SJSA1 (cell line): ENCODE measurements at regions not wholly inside any gene's neighbourhood (a gene's known extent, or its start where the extent isn't known, plus 50 kb on each side); places are given as distances from the start of the nearest gene placed in this dataset.
"Not testable (repeated sequence)": the region's sequence is repeated elsewhere in the genome, so short reads cannot be mapped to it uniquely, and the experiment has no call there.

Experiments
- DNase-seq, 2 experiments: peaks; one replicate each; pipeline ENCODE4 v3.0.0-alpha.2; 2015 to 2020; ENCODE audit warnings: low spot score in 2 of 2, low read depth in 1 of 2
- H3K27ac ChIP-seq: fragments of 250-450 bp; sonication (Bioruptor Pico); 2 replicates; pipeline ENCODE4 v1.5.1; 2020; ENCODE audit warnings: mild to moderate bottlenecking, moderate library complexity
- H3K27me3 ChIP-seq: fragments of 250-450 bp; sonication (Bioruptor Pico); replicated peaks from 2 replicates; pipeline ENCODE4 v1.5.1; 2020; ENCODE audit warnings: mild to moderate bottlenecking, moderate library complexity
- H3K36me3 ChIP-seq: fragments of 250-450 bp; sonication (Bioruptor Pico); 2 replicates; pipeline ENCODE4 v1.5.1; 2020; ENCODE audit warnings: mild to moderate bottlenecking
- H3K4me1 ChIP-seq: fragments of 250-450 bp; sonication (Bioruptor Pico); replicated peaks from 2 replicates; pipeline ENCODE4 v1.6.1; 2021; ENCODE audit warnings: mild to moderate bottlenecking
- H3K4me3 ChIP-seq: fragments of 250-450 bp; sonication (Bioruptor Pico); 2 replicates; pipeline ENCODE4 v1.5.1; 2020; ENCODE audit warnings: mild to moderate bottlenecking
- H3K9me3 ChIP-seq: fragments of 250-450 bp; sonication (Bioruptor Pico); replicated peaks from 2 replicates; pipeline ENCODE4 v1.5.1; 2020; ENCODE audit warnings: mild to moderate bottlenecking

DNA sequence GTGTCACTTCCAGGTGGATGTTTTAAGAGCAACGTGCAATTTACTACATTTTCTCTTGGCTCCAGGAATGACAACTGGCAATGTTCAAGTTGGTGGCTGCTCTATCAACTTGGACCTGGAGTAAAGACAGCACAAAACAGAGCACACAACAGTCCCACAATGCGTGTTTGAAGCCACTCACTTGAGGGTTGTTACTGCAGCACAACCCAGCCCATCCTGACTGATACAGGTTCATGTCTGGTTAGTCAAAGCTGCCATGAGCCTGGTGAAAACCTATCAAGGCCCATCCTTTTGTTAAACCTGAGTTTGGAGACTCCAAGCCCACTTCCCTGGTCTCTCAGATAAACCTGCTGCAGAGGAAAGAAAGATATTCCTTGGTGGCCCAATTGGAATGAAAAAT, 81.1 kb upstream of the LARP1 start:
- DNase-seq = no peak
- Histone ChIP-seq H3K4me1 (no peaks in the 10 kb centered on the region), H3K36me3 (no peaks in the 10 kb centered on the region), H3K27me3 (no peaks in the 10 kb centered on the region), H3K27ac (no peak overlapping the region), H3K4me3 (no peak overlapping the region), H3K9me3 (0 out of 2 replicates have a peak, but pooled peaks cover 3% of the 10 kb centered on the region)

DNA sequence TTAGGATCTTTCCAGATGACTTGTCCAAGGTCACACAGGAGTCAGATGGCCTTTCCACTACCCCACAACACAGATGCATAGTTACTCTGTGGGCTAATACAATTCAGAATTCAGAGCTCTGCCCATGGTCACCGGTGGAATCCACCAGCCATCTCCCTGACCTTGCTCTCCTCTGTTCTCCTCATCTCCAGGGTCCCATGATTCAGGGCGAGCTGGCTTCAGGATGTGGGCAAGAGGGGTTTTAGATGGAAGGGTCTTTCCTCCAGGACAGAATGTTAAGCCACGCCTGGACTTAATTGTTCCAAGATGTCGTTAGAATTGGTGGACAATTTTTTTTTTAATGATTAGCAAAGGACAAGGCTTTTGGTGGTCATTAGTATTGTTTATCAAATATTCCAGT, 81.7 kb upstream of the LARP1 start:
- Histone ChIP-seq H3K27me3 (no peaks in the 10 kb centered on the region), H3K27ac (no peak overlapping the region), H3K36me3 (no peaks in the 10 kb centered on the region), H3K9me3 (0 out of 2 replicates have a peak, but pooled peaks cover 6% of the 10 kb centered on the region), H3K4me3 (no peak overlapping the region), H3K4me1 (no peaks in the 10 kb centered on the region)
- no peak for DNase-seq

DNA sequence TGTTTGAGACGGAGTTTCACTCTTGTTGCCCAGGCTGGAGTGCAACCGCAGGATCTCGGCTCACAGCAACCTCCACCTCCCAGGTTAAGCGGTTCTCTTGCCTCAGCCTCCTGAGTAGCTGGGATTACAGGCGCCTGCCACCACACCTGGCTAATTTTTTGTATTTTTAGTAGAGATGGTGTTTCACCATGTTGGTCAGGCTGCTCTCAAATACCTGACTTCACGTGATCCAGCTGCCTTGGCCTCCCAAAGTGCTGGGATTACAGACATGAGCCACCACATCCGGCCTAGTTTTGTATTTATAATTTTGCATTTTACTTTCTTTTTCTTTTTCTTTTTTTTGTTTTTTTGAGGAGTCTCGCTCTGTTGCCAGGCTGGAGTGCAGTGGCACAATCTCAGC, 85.3 kb upstream of the LARP1 start:
- H3K27me3 ChIP-seq, H3K36me3 ChIP-seq, H3K4me3 ChIP-seq, H3K27ac ChIP-seq, H3K4me1 ChIP-seq, DNase-seq: not testable (repeated sequence)
- H3K9me3 ChIP-seq = peaks cover 14% of the 10 kb centered on the region

DNA sequence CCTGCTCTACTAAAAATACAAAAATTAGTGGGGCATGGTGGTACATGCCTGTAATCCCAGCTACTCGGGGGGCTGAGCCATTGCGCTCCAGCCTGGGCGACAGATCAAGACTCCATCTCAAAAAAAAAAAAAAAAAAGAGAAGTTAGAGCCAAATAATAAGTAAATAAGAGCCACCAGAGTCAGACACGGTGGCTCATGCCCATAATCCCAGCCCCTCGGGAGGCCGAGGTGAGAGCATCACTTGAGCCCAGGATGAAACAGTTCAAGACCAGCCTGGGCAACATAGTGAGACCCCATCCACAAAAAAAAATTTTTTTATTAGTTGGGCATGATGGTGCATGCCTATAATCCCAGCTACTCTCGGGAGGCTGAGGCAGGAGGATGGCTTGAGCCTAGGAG, 85.8 kb upstream of the LARP1 start:
- Histone ChIP-seq H3K27me3 (no peaks in the 10 kb centered on the region), H3K36me3 (no peaks in the 10 kb centered on the region), H3K27ac (no peak overlapping the region), H3K4me1 (no peaks in the 10 kb centered on the region), H3K4me3 (no peak overlapping the region), H3K9me3 (peaks cover 19% of the 10 kb centered on the region)
- no peak for DNase-seq

DNA sequence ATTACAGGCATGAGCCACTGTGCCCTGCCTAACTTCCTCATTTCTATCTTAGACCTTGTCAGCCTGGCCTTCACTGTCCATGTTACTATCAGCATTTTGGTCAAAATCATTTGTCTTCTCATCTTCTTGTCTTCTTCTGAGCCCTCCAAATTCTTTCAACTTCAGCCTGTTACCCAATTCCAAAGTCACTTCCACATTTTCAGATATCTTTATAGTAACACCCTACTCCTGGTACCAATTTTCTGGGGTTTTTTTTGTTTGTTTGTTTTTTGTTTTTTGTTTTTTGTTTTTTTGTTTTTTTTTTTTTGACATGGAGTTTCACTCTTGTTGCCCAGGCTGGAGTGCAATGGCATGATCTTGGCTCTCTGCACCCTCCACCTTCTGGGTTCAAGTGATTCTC, 90.3 kb upstream of the LARP1 start:
- DNase-seq = no peak
- no peaks in the 10 kb centered on the region for H3K36me3 ChIP-seq
- H3K4me3 ChIP-seq = no peak overlapping the region
- no peak overlapping the region for H3K27ac ChIP-seq
- H3K27me3 ChIP-seq = no peaks in the 10 kb centered on the region
- no peaks in the 10 kb centered on the region for H3K4me1 ChIP-seq
- peaks cover 31% of the 10 kb centered on the region for H3K9me3 ChIP-seq

DNA sequence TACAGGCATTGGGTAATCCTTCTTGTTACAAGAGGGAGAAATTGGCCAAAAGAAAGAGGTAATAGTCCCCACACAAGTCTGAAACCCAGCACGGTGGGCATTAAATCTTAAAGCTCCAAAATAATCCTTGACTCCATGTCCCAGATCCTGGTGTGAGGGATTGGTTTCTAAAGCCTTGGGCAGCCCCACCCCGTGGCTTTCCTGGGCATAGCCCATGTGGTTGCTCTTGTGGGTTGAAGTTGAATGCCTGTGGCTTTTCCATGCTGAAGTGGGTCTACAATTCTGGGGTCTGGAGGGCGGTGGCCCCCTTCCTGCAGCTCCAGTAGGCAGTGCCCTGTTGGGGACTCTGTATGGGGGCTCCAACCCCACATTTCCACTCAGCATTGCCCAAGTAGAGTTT, 91.8 kb upstream of the LARP1 start:
- no peak overlapping the region for H3K27ac ChIP-seq
- H3K4me3 ChIP-seq = no peak overlapping the region
- H3K4me1 ChIP-seq = no peaks in the 10 kb centered on the region
- no peaks in the 10 kb centered on the region for H3K27me3 ChIP-seq
- no peak for DNase-seq
- H3K9me3 ChIP-seq = peaks cover 28% of the 10 kb centered on the region
- no peaks in the 10 kb centered on the region for H3K36me3 ChIP-seq

DNA sequence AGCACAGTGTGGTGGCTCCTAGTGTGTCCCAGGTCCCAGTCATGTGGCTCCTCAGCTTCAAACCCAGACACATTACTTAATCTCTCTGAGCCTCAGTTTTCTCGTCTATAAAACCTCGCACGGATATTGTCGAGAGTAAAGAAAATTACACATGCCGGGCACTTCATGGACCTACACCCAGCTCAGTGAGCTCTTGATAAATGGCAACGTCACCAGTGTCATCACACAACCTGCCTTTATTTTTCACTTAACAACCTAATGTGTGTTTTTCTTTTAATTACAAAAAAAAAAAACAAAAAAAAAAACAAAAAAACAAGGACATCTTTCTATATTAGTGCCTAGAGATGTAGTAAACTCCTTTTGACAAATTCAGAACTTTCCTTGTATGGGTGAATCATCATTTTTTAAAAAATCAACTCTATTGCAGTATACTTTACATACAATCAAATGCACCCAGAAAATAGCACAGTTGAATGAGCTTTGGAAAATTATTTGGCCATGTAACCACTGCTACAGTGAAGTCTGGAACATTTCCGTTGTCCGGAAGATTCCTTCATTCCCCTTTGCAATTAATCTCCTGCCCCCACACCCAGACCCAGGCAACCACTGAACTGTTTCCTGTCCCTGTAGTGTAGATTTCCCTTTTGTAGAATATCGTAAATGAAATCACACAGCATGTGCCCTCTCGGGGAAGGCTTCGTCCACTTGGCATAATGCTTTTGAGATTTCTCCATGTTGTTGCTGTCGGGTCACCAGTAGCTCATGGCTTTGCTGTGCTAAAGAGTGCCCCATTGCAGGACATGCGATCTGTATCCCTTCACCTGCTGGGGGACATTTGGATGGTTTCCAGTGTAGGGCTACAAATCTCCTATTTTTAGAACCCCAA, 100.4 kb upstream of the LARP1 start:
- Histone ChIP-seq H3K27me3 (no peaks in the 10 kb centered on the region), H3K9me3 (no peaks in the 10 kb centered on the region), H3K27ac (no peak overlapping the region), H3K4me1 (no peaks in the 10 kb centered on the region), H3K4me3 (no peak overlapping the region), H3K36me3 (no peaks in the 10 kb centered on the region)
- DNase-seq = no peak

DNA sequence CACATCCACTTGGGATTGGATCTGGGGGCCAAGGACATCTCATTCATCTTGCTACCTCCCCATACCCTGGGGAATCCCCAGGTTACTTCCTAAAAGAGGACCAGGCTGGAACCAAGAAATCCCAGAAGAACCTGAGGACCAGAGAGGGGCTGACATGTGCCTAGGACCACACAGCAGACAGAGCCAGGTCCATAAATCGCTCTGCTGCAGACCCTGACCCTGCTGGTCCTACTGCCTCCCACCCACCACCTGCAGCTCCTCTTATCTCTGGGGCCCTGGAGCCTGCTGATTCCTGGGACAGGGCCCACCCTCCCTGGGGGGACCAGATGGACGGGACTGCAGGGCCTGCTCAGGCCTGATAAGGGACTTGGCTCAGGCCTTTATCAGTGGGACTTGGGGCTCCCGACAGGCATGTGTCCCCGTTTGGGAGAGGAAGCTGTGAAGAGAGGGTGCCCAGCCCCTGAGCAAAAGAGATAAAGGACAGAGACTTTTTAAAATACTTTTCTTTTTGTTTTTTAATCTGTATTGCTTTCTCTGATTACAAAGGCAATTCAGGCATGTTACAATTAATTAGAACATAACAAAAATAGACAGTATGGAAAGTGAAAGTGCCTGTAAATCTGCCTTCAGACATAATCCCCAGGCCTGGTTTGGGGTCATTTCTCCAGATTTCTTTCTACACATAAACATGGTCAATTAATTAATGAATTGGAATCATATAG, 101.3 kb upstream of the LARP1 start:
- Histone ChIP-seq H3K4me3 (no peak overlapping the region), H3K9me3 (no peaks in the 10 kb centered on the region), H3K27me3 (no peaks in the 10 kb centered on the region), H3K4me1 (no peaks in the 10 kb centered on the region), H3K27ac (no peak overlapping the region), H3K36me3 (no peaks in the 10 kb centered on the region)
- DNase-seq = no peak

DNA sequence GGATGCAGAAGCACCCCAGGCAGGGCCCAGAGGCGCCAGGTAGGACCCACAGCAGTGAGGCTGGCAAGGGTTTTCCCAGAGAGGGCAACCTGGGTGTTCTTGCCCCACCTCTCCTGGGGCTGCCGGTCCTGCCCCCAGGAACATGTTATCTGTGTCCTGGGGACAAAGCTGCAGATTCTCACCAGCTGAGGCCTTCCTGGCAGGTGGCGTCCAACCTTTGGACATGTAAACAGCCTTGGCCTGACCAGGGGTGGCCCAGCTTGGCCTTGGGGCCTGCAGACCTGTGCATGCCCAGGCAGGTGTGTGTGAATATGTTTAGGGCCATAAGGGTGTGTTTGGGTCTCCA, 101.8 kb upstream of the LARP1 start:
- H3K4me1 ChIP-seq = no peaks in the 10 kb centered on the region
- H3K27ac ChIP-seq = no peak overlapping the region
- H3K36me3 ChIP-seq = no peaks in the 10 kb centered on the region
- no peak for DNase-seq
- no peaks in the 10 kb centered on the region for H3K27me3 ChIP-seq
- H3K9me3 ChIP-seq = no peaks in the 10 kb centered on the region
- H3K4me3 ChIP-seq = no peak overlapping the region

DNA sequence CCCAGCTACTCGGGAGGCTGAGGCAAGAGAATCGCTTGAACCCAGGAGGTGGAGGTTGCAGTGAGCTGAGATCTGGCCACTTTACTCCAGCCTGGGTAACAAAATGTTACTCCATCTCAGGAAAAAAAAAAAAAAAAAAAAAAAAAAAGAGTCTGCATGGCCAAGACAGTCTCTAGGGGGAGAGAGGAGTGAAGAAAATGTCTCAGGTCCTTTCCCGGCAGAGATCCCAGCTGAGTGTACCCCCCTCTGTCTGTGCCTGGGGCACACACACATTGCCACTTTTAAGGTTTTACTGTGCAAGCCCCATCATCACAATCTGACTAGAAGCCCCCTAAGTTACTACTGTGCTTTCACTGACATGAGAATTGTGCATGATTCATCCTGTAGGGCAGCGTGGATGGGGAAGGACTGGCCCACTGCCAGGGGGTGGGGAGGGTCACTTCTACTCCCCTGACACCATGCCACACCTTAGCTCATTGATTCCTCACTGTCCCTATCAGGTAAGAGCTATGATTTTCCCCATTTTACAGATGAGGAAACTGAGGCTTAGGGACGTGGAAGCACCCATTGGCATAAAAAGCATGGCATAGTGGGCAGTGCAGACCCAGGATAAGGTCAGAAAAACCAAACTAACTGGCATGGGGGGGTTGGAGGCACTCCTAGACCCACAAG, 102.3 kb upstream of the LARP1 start:
- Histone ChIP-seq H3K4me3 (no peak overlapping the region), H3K36me3 (no peaks in the 10 kb centered on the region), H3K27me3 (no peaks in the 10 kb centered on the region), H3K4me1 (no peaks in the 10 kb centered on the region), H3K27ac (no peak overlapping the region), H3K9me3 (no peaks in the 10 kb centered on the region)
- DNase-seq = no peak

DNA sequence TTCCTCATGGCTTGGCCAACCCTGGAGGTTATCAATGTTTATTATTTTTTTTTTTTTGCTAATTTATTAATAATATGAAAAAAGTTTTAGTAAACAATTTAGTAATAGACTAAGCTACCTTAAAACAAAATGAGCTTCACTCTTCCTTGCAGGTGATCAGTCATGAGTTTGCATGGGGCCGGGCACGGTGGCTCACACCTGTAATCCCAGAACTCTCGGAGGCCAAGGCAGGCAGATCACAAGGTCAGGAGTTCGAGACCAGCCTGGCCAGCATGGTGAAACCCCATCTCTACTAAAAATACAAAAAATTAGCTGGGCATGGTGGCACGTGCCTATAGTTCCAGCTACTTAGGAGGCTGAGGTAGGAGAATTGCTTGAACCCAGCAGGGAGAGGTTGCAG, 103.4 kb upstream of the LARP1 start:
- not testable (repeated sequence) for H3K4me1 ChIP-seq, DNase-seq, H3K27me3 ChIP-seq, H3K36me3 ChIP-seq, H3K4me3 ChIP-seq, H3K9me3 ChIP-seq, H3K27ac ChIP-seq

DNA sequence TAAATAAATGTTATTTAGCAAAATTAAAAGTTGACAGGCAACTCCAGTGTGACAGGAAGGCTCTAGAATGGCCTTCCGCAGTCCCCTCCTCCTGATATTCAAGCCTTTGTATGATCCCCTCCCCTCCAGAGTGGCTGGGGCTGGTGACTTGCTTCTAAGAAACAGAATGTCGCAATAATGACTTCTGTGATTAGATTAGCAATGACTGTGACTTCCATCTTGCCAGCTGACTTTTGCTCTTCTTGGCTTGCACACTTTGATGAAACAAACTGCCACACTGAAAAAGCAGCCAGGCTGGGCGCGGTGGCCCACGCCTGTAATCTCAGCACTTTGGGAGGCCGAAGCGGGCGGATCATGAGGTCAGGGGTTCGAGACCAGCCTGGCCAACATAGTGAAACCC, 106.5 kb upstream of the LARP1 start:
- DNase-seq = no peak
- H3K4me3 ChIP-seq = no peak overlapping the region
- H3K4me1 ChIP-seq = no peaks in the 10 kb centered on the region
- no peak overlapping the region for H3K27ac ChIP-seq
- no peaks in the 10 kb centered on the region for H3K9me3 ChIP-seq
- H3K36me3 ChIP-seq = no peaks in the 10 kb centered on the region
- H3K27me3 ChIP-seq = no peaks in the 10 kb centered on the region

DNA sequence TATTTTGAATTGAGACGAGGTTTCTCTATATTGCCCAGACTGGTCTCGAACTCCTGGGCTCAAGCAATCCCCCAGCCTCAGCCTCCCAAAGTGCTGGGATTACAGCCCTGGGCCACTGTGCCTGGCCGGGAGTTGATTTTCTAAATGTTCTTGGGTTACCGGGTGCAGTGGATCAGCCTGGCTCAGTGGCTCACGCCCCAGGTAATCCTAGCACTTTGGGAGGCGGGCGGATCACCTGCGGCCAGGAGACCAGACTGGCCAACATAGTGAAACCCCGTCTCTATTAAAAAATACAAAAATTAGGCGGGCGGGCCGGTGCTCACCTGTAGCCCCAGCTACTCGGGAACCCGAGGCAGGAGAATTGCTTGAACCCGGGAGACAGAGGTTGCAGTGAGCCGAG, 106.9 kb upstream of the LARP1 start:
- Histone ChIP-seq H3K27me3 (no peaks in the 10 kb centered on the region), H3K27ac (no peak overlapping the region), H3K4me1 (no peaks in the 10 kb centered on the region), H3K9me3 (no peaks in the 10 kb centered on the region), H3K4me3 (no peak overlapping the region), H3K36me3 (no peaks in the 10 kb centered on the region)
- DNase-seq = no peak

DNA sequence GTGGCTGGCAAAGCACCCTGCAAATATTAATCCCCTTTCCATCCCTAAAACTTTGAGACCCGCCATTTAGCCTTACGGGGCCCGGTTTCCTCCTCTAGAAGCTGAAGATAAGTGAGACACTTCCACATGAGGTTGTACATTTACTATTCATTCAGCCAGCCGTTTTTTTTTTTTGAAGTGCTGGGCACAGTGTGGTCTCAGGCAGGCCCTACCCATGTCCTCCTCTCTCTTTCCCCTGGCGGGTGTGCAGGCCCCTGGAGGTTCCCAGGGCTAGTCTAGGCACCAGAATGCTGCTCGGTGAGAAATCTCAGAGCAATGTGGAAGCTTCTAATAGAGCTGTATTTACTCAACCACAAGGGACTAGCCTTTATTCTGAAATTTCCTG, 107.4 kb upstream of the LARP1 start:
- DNase-seq = no peak
- Histone ChIP-seq H3K9me3 (no peaks in the 10 kb centered on the region), H3K36me3 (no peaks in the 10 kb centered on the region), H3K27me3 (peaks cover under 1% of the 10 kb centered on the region; the same call in 1 of the 2 replicates), H3K4me3 (no peak overlapping the region), H3K27ac (no peak overlapping the region), H3K4me1 (no peaks in the 10 kb centered on the region)
